ENCODE measurements at regions not wholly inside any gene's neighbourhood (a gene's known extent, or its start where the extent isn't known, plus 50 kb on each side); places are given as distances from the start of the nearest gene placed in this dataset.
"Not testable (repeated sequence)": the region's sequence is repeated elsewhere in the genome, so short reads cannot be mapped to it uniquely, and the experiment has no call there.

DNA sequence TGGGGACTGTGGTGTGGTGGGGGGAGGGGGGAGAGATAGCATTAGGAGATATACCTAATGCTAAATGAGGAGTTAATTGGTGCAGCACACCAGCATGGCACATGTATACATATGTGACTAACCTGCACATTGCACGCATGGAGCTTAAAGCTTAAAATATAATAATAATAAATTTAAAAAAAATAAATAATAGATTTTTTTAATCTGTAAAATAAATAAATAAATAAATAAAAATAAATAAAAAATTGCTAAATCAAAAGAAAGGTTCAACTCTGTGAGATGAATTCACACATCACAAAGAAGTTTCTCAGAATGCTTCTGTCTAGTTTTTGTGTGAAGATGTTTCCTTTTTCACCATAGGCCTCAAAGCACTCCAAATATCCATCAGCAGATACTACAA is 1793.7 kb downstream of the UQCRFS1 start:
- H3K27ac Mint-ChIP-seq; DNase-seq; POLR2A ChIA-PET; H3K4me3 Mint-ChIP-seq; H3K4me1 Mint-ChIP-seq; H3K27me3 Mint-ChIP-seq; H3K27me3 ChIP-seq (replicated peaks in 1 of 2; ENCODE audit: control insufficient read depth in 2 of 2, extremely low read depth in 1 of 2, insufficient read depth in 2 of 2, low read length in 1 of 2); CTCF ChIA-PET; H3K36me3 ChIP-seq (ENCODE audit: control insufficient read depth in 2 of 2, extremely low read depth in 1 of 2, insufficient read depth in 1 of 2, low read length in 1 of 2); H3K4me1 ChIP-seq (ENCODE audit: control insufficient read depth in 1 of 2, extremely low read depth in 1 of 2, insufficient read depth in 2 of 2, low read length in 2 of 2); H3K36me3 Mint-ChIP-seq; H3K27ac ChIP-seq (ENCODE audit: low read length); H3K4me3 ChIP-seq (ENCODE audit: control insufficient read depth in 1 of 2, extremely low read depth in 1 of 2, low read length in 1 of 2); H3K9me3 ChIP-seq; ATAC-seq (replicated peaks in 1 of 4): not testable (repeated sequence)
- peaks cover 26 to 51% (median 34%) of the 10 kb centered on the region in 3 donors for H3K9me3 Mint-ChIP-seq
- no CpG with 5 or more reads among the region's 1 CpG for WGBS (ENCODE audit: insufficient coverage)

DNA sequence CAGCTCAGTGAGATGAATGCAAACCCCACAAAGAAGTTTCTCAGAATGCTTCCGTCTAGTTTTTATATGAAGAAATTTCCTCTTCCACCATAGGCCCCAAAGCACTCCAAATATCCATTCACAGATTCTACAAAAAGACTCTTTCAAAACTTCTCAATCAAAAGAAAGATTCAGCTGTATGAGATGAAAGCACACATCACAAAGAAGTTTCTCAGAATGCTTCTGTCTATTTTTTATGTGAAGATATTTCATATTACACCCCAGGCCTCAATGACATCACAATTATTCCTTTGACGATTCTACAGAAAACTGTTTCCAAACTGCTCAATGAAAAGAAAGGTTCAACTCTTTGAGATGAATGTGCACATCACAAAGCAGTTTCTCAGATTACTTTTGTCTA is 1819.4 kb downstream of the UQCRFS1 start:
- peaks cover 57 to 76% (median 73%) of the 10 kb centered on the region in 3 donors for H3K9me3 Mint-ChIP-seq

DNA sequence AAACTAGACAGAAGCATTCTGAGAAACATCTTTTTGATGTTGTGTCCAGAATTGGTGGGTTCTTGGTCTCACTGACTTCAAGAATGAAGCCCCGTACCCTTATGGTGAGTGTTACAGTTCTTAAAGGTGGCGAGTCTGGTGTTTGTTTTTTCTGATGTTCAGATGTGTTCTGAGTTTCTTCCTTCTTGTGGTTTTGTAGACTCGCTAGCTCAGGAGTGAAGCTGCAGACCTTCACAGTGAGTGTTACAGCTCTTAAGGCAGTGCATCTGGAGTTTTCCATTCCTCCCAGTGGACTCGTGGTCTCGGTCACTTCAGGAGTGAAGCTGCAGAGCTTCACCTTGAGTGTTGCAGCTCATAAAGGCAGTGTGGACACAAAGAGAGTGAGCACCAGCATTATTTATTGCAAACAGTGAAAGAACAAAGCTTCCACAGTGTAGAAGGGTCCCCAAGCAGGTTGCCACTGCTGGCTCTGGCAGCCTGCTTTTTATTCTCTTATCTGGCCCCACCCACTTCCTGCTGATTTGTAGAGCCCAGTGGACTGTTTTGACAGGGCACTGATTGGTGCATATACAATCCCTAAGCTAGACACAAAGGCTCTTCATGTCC is 1820.8 kb downstream of the UQCRFS1 start:
- Mint-ChIP-seq H3K27me3 (no peaks in the 10 kb centered on the region), H3K4me3 (no peak overlapping the region), H3K4me1 (no peaks in the 10 kb centered on the region), H3K36me3 (no peaks in the 10 kb centered on the region), H3K9me3 (peaks cover 57 to 76% (median 75%) of the 10 kb centered on the region in 3 donors), H3K27ac (no peak overlapping the region)
- DNase-seq = peak in 1 of 35 experiments; percentile 0
- CTCF ChIA-PET = no interaction called here
- 79% methylated on average over 5 of the region's 5 CpGs for WGBS (ENCODE audit: insufficient coverage)
- no peak for ATAC-seq (replicated peaks in 1 of 4)
- Histone ChIP-seq H3K36me3 (ENCODE audit: control insufficient read depth in 2 of 2, extremely low read depth in 1 of 2, insufficient read depth in 1 of 2, low read length in 1 of 2) (no peaks in the 10 kb centered on the region), H3K9me3 (peaks cover 14% of the 10 kb centered on the region), H3K4me1 (ENCODE audit: control insufficient read depth in 1 of 2, extremely low read depth in 1 of 2, insufficient read depth in 2 of 2, low read length in 2 of 2) (no peaks in the 10 kb centered on the region), H3K27ac (ENCODE audit: low read length) (no peak overlapping the region), H3K27me3 (replicated peaks in 1 of 2; ENCODE audit: control insufficient read depth in 2 of 2, extremely low read depth in 1 of 2, insufficient read depth in 2 of 2, low read length in 1 of 2) (no peaks in the 10 kb centered on the region), H3K4me3 (ENCODE audit: control insufficient read depth in 1 of 2, extremely low read depth in 1 of 2, low read length in 1 of 2) (no peak overlapping the region)
- POLR2A ChIA-PET = no interaction called here

More for the DNA sequence above, 1819.4 kb downstream of the UQCRFS1 start:
- Histone ChIP-seq H3K36me3 (ENCODE audit: control insufficient read depth in 2 of 2, extremely low read depth in 1 of 2, insufficient read depth in 1 of 2, low read length in 1 of 2) (no peaks in the 10 kb centered on the region), H3K4me1 (ENCODE audit: control insufficient read depth in 1 of 2, extremely low read depth in 1 of 2, insufficient read depth in 2 of 2, low read length in 2 of 2) (no peaks in the 10 kb centered on the region), H3K4me3 (ENCODE audit: control insufficient read depth in 1 of 2, extremely low read depth in 1 of 2, low read length in 1 of 2) (no peak overlapping the region), H3K27ac (ENCODE audit: low read length) (no peak overlapping the region), H3K9me3 (peaks cover 16% of the 10 kb centered on the region), H3K27me3 (replicated peaks in 1 of 2; ENCODE audit: control insufficient read depth in 2 of 2, extremely low read depth in 1 of 2, insufficient read depth in 2 of 2, low read length in 1 of 2) (no peaks in the 10 kb centered on the region)
- 76% methylated on average over 2 of the region's 2 CpGs for WGBS (ENCODE audit: insufficient coverage)
- ATAC-seq (replicated peaks in 1 of 4) = no peak
- Mint-ChIP-seq H3K27ac (no peak overlapping the region), H3K27me3 (no peaks in the 10 kb centered on the region), H3K4me1 (no peaks in the 10 kb centered on the region), H3K36me3 (no peaks in the 10 kb centered on the region), H3K4me3 (no peak overlapping the region)
- POLR2A ChIA-PET = no interaction called here
- CTCF ChIA-PET = no interaction called here
- DNase-seq = no peak

DNA sequence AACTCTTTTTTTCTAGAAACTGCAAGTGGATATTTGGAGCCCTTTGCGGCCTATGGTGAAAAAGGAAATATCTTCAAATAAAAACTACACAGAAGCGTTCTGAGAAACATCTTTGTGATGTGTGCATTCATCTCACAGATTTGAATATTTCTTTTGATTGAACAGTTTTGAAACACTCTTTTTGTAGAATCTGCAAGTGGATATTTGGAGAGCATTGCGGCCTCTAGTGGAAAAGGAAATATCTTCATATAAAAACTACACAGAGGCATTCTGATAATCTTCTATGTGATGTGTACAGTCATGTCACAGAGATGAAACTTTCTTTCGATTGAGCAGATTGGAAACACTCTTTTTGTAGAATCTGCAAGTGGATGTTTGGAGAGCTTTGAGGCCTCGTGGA is 1833.6 kb downstream of the UQCRFS1 start:
- H3K4me1 Mint-ChIP-seq; H3K36me3 Mint-ChIP-seq; H3K4me3 Mint-ChIP-seq; H3K27ac ChIP-seq (ENCODE audit: low read length); H3K27me3 Mint-ChIP-seq; H3K27ac Mint-ChIP-seq; H3K4me1 ChIP-seq (ENCODE audit: control insufficient read depth in 1 of 2, extremely low read depth in 1 of 2, insufficient read depth in 2 of 2, low read length in 2 of 2); H3K27me3 ChIP-seq (replicated peaks in 1 of 2; ENCODE audit: control insufficient read depth in 2 of 2, extremely low read depth in 1 of 2, insufficient read depth in 2 of 2, low read length in 1 of 2); ATAC-seq (replicated peaks in 1 of 4); H3K9me3 ChIP-seq; H3K36me3 ChIP-seq (ENCODE audit: control insufficient read depth in 2 of 2, extremely low read depth in 1 of 2, insufficient read depth in 1 of 2, low read length in 1 of 2); DNase-seq; POLR2A ChIA-PET; H3K4me3 ChIP-seq (ENCODE audit: control insufficient read depth in 1 of 2, extremely low read depth in 1 of 2, low read length in 1 of 2); CTCF ChIA-PET: not testable (repeated sequence)
- peaks cover 46 to 62% (median 48%) of the 10 kb centered on the region in 3 donors for H3K9me3 Mint-ChIP-seq
- WGBS (ENCODE audit: insufficient coverage) = 29% methylated on average over 1 of the region's 5 CpGs

DNA sequence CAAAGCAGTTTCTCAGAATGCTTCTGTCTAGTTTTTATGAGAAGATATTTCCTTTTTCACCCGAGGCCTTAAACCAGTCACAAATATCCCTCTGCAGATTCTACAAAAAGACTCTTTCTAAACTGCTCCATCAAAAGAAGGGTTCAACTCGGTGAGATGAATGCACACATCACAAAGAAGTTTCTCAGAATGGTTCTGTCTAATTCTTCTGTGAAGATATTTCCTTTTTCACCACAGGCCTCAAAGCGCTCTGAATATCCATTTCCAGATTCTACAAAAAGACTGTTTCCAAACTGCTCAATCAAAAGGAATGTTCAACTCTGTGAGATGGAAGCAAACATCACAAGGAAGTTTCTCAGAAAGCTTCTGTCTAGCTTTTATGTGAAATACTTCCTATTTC is 1843.3 kb downstream of the UQCRFS1 start:
- ATAC-seq (replicated peaks in 1 of 4); H3K9me3 ChIP-seq; DNase-seq; H3K4me3 Mint-ChIP-seq; H3K4me3 ChIP-seq (ENCODE audit: control insufficient read depth in 1 of 2, extremely low read depth in 1 of 2, low read length in 1 of 2); H3K4me1 Mint-ChIP-seq; H3K36me3 ChIP-seq (ENCODE audit: control insufficient read depth in 2 of 2, extremely low read depth in 1 of 2, insufficient read depth in 1 of 2, low read length in 1 of 2); H3K27ac Mint-ChIP-seq; H3K4me1 ChIP-seq (ENCODE audit: control insufficient read depth in 1 of 2, extremely low read depth in 1 of 2, insufficient read depth in 2 of 2, low read length in 2 of 2); POLR2A ChIA-PET; H3K27me3 Mint-ChIP-seq; H3K36me3 Mint-ChIP-seq; H3K27me3 ChIP-seq (replicated peaks in 1 of 2; ENCODE audit: control insufficient read depth in 2 of 2, extremely low read depth in 1 of 2, insufficient read depth in 2 of 2, low read length in 1 of 2); H3K27ac ChIP-seq (ENCODE audit: low read length); CTCF ChIA-PET: not testable (repeated sequence)
- H3K9me3 Mint-ChIP-seq = peaks cover 64 to 72% (median 71%) of the 10 kb centered on the region in 3 donors
- 32% methylated on average over 2 of the region's 3 CpGs for WGBS (ENCODE audit: insufficient coverage)

DNA sequence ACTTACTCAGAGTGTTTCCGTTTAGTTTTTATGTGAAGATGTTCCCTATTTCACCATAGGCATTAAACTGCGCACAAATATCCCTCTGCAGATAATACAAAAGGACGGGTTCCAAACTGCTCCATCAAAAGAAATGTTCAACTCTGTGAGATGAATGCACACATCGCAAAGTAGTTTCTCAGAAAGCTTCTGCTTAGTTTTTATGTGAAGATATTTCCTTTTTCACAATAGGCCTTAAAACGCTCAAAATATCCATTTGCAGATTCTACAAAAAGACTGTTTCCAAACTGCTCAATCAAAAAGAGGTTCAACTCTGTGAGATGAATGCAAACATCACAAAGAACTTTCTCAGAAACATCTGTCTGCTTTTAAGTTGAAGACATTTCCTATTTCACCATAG is 1850.5 kb downstream of the UQCRFS1 start:
- CTCF ChIA-PET, H3K36me3 Mint-ChIP-seq, H3K4me1 Mint-ChIP-seq: not testable (repeated sequence)

DNA sequence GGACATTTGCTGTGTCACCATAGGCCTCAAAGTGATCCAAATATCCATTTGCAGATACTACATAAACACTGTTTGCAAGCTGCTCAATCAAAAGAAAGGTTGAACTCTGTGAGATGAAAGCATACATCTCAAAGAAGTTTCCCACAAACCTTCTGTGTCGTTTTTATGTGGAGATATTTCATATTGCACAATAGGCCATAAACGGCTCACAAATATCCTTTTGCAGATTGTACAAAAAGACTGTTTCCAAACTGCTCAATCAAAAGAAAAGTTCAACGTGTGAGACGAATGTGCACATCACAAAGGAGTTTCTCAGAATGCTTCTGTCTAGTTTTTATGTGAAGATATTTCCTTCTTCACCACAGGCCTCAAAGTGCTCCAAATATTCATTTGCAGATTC is 1857.4 kb downstream of the UQCRFS1 start:
- ATAC-seq (replicated peaks in 1 of 4); CTCF ChIA-PET; H3K4me1 Mint-ChIP-seq; H3K27me3 ChIP-seq (replicated peaks in 1 of 2; ENCODE audit: control insufficient read depth in 2 of 2, extremely low read depth in 1 of 2, insufficient read depth in 2 of 2, low read length in 1 of 2); H3K36me3 ChIP-seq (ENCODE audit: control insufficient read depth in 2 of 2, extremely low read depth in 1 of 2, insufficient read depth in 1 of 2, low read length in 1 of 2); H3K27ac Mint-ChIP-seq; H3K4me3 Mint-ChIP-seq; H3K36me3 Mint-ChIP-seq; H3K27me3 Mint-ChIP-seq; POLR2A ChIA-PET; H3K4me3 ChIP-seq (ENCODE audit: control insufficient read depth in 1 of 2, extremely low read depth in 1 of 2, low read length in 1 of 2); DNase-seq; H3K27ac ChIP-seq (ENCODE audit: low read length); H3K4me1 ChIP-seq (ENCODE audit: control insufficient read depth in 1 of 2, extremely low read depth in 1 of 2, insufficient read depth in 2 of 2, low read length in 2 of 2): not testable (repeated sequence)
- peaks cover 24% of the 10 kb centered on the region for H3K9me3 ChIP-seq
- H3K9me3 Mint-ChIP-seq = peaks cover 65 to 98% (median 92%) of the 10 kb centered on the region in 3 donors
- WGBS (ENCODE audit: insufficient coverage) = 100% methylated on average over 1 of the region's 4 CpGs

More for the DNA sequence above, 1850.5 kb downstream of the UQCRFS1 start:
- H3K4me3 Mint-ChIP-seq; H3K27me3 Mint-ChIP-seq; POLR2A ChIA-PET; H3K27ac Mint-ChIP-seq; H3K4me3 ChIP-seq (ENCODE audit: control insufficient read depth in 1 of 2, extremely low read depth in 1 of 2, low read length in 1 of 2); DNase-seq; H3K4me1 ChIP-seq (ENCODE audit: control insufficient read depth in 1 of 2, extremely low read depth in 1 of 2, insufficient read depth in 2 of 2, low read length in 2 of 2); H3K36me3 ChIP-seq (ENCODE audit: control insufficient read depth in 2 of 2, extremely low read depth in 1 of 2, insufficient read depth in 1 of 2, low read length in 1 of 2); H3K27ac ChIP-seq (ENCODE audit: low read length); ATAC-seq (replicated peaks in 1 of 4); H3K27me3 ChIP-seq (replicated peaks in 1 of 2; ENCODE audit: control insufficient read depth in 2 of 2, extremely low read depth in 1 of 2, insufficient read depth in 2 of 2, low read length in 1 of 2): not testable (repeated sequence)
- H3K9me3 Mint-ChIP-seq = peaks cover 75 to 88% (median 80%) of the 10 kb centered on the region in 3 donors
- peaks cover 31% of the 10 kb centered on the region for H3K9me3 ChIP-seq
- 54% methylated on average over 4 of the region's 5 CpGs for WGBS (ENCODE audit: insufficient coverage)

Data from T-cell (primary cell).